Choroid plexus epithelial cell (primary cell): ENCODE measurements at regions not wholly inside any gene's neighbourhood (a gene's known extent, or its start where the extent isn't known, plus 50 kb on each side); places are given as distances from the start of the nearest gene placed in this dataset.

Experiments
- DNase-seq: peaks from one replicate; pipeline ENCODE4 v3.0.0-alpha.2; 2010; ENCODE audit warnings: low read depth
- H3K4me3 ChIP-seq: 2 replicates; pipeline ENCODE4 v1.5.1; 2011; ENCODE audit warnings: low read depth, mild to moderate bottlenecking, control low read depth, low read length, moderate library complexity
- TF ChIP-seq, protein P1 (sequence below): conservative IDR thresholded peaks from 2 replicates; pipeline ENCODE4 v1.5.1; 2011; ENCODE audit warnings: low read depth, mild to moderate bottlenecking, control low read depth, inconsistent platforms, low read length, moderate library complexity

DNA sequence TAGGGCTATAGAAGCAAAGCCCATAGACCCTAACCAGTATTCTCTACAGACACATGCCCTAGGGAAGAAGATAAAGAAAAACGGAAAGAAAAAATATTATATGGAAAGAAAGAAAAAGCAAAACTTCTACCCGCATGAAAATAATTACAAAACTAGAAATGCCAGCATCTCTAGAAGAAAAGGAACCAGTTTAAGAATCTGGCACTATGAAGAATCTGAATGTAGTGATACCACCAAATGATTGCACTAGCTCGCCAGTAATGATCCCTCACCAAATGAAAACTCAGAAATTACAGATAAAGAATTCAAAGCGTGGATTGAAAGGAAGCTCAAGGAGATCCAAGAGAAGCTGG is 341.9 kb upstream of the GRIA1 start:
- no peak for DNase-seq
- TF ChIP-seq, protein P1, sequence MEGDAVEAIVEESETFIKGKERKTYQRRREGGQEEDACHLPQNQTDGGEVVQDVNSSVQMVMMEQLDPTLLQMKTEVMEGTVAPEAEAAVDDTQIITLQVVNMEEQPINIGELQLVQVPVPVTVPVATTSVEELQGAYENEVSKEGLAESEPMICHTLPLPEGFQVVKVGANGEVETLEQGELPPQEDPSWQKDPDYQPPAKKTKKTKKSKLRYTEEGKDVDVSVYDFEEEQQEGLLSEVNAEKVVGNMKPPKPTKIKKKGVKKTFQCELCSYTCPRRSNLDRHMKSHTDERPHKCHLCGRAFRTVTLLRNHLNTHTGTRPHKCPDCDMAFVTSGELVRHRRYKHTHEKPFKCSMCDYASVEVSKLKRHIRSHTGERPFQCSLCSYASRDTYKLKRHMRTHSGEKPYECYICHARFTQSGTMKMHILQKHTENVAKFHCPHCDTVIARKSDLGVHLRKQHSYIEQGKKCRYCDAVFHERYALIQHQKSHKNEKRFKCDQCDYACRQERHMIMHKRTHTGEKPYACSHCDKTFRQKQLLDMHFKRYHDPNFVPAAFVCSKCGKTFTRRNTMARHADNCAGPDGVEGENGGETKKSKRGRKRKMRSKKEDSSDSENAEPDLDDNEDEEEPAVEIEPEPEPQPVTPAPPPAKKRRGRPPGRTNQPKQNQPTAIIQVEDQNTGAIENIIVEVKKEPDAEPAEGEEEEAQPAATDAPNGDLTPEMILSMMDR = no peak
- H3K4me3 ChIP-seq = no peak overlapping the region

DNA sequence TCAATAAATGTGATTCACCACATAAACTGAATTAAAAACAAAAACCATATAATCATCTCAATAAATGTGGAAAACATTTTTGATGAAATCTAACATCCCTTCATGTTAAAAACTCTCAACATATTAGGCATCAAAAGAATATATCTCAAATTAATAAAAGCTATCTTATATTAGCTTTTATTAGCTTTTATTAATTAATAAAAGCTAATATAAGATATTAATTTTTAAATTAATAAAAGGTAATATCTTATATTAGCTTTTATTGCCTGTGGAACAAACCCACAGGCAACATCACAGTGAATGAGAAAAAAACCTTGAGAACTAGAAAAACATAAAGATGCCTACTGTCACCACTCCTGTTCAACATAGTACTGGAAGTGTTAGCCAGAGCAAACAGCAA is 338.9 kb upstream of the GRIA1 start:
- TF ChIP-seq, protein P1 = no peak
- H3K4me3 ChIP-seq = no peak overlapping the region
- no peak for DNase-seq

DNA sequence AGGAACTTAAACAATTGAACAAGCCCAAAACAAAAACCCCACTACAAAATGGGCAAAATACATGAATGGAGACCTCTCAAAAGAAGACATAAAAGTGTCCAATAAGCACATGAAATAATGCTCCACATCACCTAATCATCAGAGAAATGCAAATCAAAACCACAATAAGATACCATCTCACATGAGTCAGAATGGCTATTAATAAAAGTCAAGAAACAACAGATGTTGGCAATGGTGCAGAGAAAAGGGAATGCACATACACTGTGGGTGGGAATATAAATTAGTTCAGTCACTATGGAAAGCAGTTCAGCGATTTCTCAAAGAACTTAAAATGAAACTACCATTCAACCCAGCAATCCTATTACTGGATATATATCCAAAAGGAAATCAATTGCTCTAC is 337.4 kb upstream of the GRIA1 start:
- TF ChIP-seq, protein P1 = no peak
- DNase-seq = peak; percentile 7
- no peak overlapping the region for H3K4me3 ChIP-seq

DNA sequence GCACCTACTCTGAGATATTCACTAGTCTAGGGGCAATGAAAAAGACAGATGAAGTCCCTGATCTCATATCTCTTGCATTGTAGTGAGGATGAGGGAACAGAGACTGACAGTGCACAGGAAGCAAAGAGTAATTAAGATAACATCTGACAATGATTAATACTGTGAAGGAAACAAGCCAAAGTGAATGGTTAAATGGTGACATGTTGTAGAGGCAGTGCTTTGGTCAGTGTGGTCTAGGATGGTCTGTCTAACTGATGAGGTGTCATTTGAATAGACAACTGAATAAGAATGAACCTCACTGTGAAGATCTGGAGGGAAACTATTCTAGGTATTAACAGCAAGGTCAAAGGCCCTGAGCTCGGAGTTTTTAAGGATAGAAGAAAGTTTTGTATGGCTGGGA is 333.3 kb upstream of the GRIA1 start:
- TF ChIP-seq, protein P1 = no peak
- no peak for DNase-seq
- no peak overlapping the region for H3K4me3 ChIP-seq

DNA sequence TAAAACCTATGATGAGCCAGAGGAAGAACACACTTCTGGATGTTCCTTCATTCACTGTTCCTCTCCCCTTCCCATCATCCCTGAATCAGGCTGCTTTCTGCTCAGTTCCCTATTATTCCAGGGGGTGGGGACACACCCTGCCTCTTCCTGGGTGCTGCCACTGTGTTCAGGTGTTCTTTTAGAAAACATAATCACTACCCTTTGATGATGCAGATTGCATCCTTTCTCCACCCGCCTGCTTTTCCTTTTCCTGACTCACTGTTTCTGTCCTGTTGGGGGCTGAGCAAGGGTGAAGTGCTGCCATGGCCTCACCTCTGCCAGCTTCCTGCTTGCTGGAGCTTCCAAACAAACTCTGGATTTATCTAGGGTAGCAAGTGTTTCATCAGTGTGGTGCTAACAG is 331.9 kb upstream of the GRIA1 start:
- H3K4me3 ChIP-seq = no peak overlapping the region
- TF ChIP-seq, protein P1 = no peak
- DNase-seq = no peak

DNA sequence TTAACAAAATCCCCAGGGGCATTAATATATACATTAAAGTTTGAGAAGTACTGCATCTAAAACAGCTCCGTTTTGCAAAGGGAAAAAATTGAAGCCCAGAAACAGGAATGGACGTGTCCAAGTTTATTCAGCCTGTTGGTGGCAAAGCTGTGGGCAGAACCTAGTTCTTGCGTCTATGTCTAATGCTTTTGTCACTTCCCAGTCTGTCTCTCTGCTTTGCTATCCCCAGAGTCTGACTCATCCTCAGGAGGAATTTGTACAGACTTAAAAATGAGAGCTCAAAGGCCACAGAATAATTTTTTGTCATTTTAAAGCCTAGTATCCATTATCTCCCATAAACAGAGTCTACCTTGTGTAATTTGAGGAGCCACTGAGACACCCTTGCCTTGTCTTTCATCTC is 330.9 kb upstream of the GRIA1 start:
- peak; percentile 13 for DNase-seq
- no peak overlapping the region for H3K4me3 ChIP-seq
- TF ChIP-seq, protein P1 = no peak

DNA sequence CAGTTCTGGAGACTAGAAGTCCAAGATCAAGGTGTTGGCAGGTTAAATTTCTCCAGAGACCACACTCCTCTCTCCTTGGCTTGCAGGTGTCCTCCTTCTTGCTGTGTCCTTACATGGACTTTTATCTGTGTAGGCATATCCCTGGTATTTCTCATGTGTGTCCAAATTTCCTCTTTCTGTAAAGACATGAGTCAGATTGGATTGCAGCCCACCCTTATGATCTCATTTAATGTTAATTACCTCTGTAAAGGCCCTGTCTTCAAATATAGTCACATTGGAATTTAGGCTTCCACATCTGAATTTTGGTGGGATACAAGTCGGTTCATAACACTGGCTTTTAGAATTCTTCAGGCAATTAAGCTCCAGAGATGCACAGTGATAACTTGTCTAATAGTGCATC is 322.2 kb upstream of the GRIA1 start:
- DNase-seq = no peak
- TF ChIP-seq, protein P1 = no peak
- H3K4me3 ChIP-seq = no peak overlapping the region
